HCT116 (cell line): ENCODE measurements at regions not wholly inside any gene's neighbourhood (a gene's known extent, or its start where the extent isn't known, plus 50 kb on each side); places are given as distances from the start of the nearest gene placed in this dataset.

Experiments
- ATAC-seq: fragments of 200-7000 bp; cut with Tn5 transposase; 2 replicates; pipeline ENCODE4 v1.9.1; 2020; ENCODE audit warnings: mild to moderate bottlenecking, moderate library complexity
- BruUV-seq: library from RNA; stranded (reverse); fragments of 400-500 nt; replicated peaks from 2 replicates; lab custom pipeline; 2021; lab: Mats Ljungman, UMichigan
- CTCF ChIA-PET: fragments of 300-600 bp; sonication (Branson Sonifier 250); formaldehyde crosslinking; loops from one replicate; lab custom pipeline; 2021; ENCODE audit warnings: antibody characterized with exemption; lab: Charles Lee
- POLR2A ChIA-PET: fragments of 300-600, 350-600 bp; sonication (Branson Sonifier 250); formaldehyde crosslinking; loops from one replicate; lab custom pipeline; 2021; ENCODE audit warnings: antibody characterized with exemption; lab: Charles Lee
- RAD21 ChIA-PET, 2 experiments: fragments of 300-600 bp; sonication (Branson Sonifier 250); formaldehyde crosslinking; loops; one replicate each; lab custom pipeline; 2023; ENCODE audit warnings: low total read pairs in 2 of 2; ENCODE audit not compliant: uncharacterized antibody in 2 of 2, unreplicated experiment in 2 of 2, low non-redundant PET in 1 of 2; lab: Charles Lee
- DNase-seq: peaks from one replicate; pipeline ENCODE4 v3.0.0-alpha.2; 2010; ENCODE audit warnings: low read depth, low spot score
- H2AFZ ChIP-seq: fragments of 200-600 bp; shearing (Covaris generic), sonication (generic); 2 replicates; pipeline ENCODE4 v1.6.1; 2017; ENCODE audit warnings: low read depth, mixed run types, mixed read lengths, antibody characterized with exemption, low read length; ENCODE audit not compliant: poor library complexity, severe bottlenecking
- H3K27ac ChIP-seq: 2 replicates; pipeline ENCODE4 v1.5.1; 2012; ENCODE audit warnings: low read depth, low read length
- H3K27me3 ChIP-seq: fragments of 200-600 bp; sonication (generic); 2 replicates; pipeline ENCODE4 v1.6.1; 2016; ENCODE audit warnings: mixed run types, low read length, mixed read lengths; ENCODE audit not compliant: insufficient read depth
- H3K36me3 ChIP-seq, 2 experiments: fragments of 200-500 bp in 1 of 2; fragments of 200-600 bp in 1 of 2; sonication (Bioruptor generic) in 1 of 2; sonication (generic) in 1 of 2; 2 replicates each; pipeline versions ENCODE4 v1.5.1 to v1.6.1; 2014 to 2016; ENCODE audit warnings: low read length in 2 of 2, inconsistent platforms in 1 of 2, mixed read lengths in 1 of 2, mixed run types in 1 of 2; ENCODE audit not compliant: insufficient read depth in 2 of 2, control insufficient read depth in 1 of 2
- H3K4me1 ChIP-seq, 2 experiments: fragments of 200-600 bp in 1 of 2; sonication (generic) in 1 of 2; 2 replicates each; pipeline versions ENCODE4 v1.5.1 to v1.6.1; 2012 to 2017; ENCODE audit warnings: low read length in 2 of 2, inconsistent platforms in 1 of 2, mild to moderate bottlenecking in 1 of 2, mixed read lengths in 1 of 2, mixed run types in 1 of 2, moderate library complexity in 1 of 2; ENCODE audit not compliant: insufficient read depth in 2 of 2, control insufficient read depth in 1 of 2
- H3K4me2 ChIP-seq: fragments of 200-600 bp; sonication (generic); 2 replicates; pipeline ENCODE4 v1.6.1; 2017; ENCODE audit warnings: mixed run types, low read length, mixed read lengths
- H3K4me3 ChIP-seq, 2 experiments: fragments of 200-600 bp in 1 of 2; sonication (generic) in 1 of 2; replicated peaks in 1 of 2; 2 replicates each; pipeline ENCODE4 v1.5.1; 2011 to 2016; ENCODE audit warnings: low read length in 2 of 2, control low read depth in 1 of 2, low read depth in 1 of 2, mild to moderate bottlenecking in 1 of 2, mixed read lengths in 1 of 2, mixed run types in 1 of 2
- H3K79me2 ChIP-seq: fragments of 200-600 bp; sonication (generic); 2 replicates; pipeline ENCODE4 v1.6.1; 2017; ENCODE audit warnings: mild to moderate bottlenecking, mixed run types, low read length, moderate library complexity, mixed read lengths; ENCODE audit not compliant: insufficient read depth
- H3K9ac ChIP-seq: fragments of 200-600 bp; sonication (generic); 2 replicates; pipeline ENCODE4 v1.6.1; 2016; ENCODE audit warnings: low read length, mixed read lengths
- H3K9me2 ChIP-seq: fragments of 200-600 bp; sonication (generic), shearing (Covaris generic); 2 replicates; pipeline ENCODE4 v1.6.1; 2017; ENCODE audit warnings: mixed run types, mild to moderate bottlenecking, moderate library complexity; ENCODE audit not compliant: insufficient read depth
- H3K9me3 ChIP-seq, 2 experiments: fragments of 200-500 bp in 1 of 2; fragments of 200-600 bp in 1 of 2; sonication (Bioruptor generic) in 1 of 2; sonication (generic) in 1 of 2; 2 replicates each; pipeline ENCODE4 v1.6.1; 2014 to 2017; ENCODE audit warnings: low read length in 2 of 2, mixed read lengths in 2 of 2, inconsistent platforms in 1 of 2, low read depth in 1 of 2, mild to moderate bottlenecking in 1 of 2, mixed run types in 1 of 2, moderate library complexity in 1 of 2; ENCODE audit not compliant: control insufficient read depth in 1 of 2, insufficient read depth in 1 of 2
- H4K20me1 ChIP-seq: fragments of 200-600 bp; sonication (generic), shearing (Covaris generic); 2 replicates; pipeline ENCODE4 v1.6.1; 2017; ENCODE audit warnings: mixed run types, mild to moderate bottlenecking, moderate library complexity; ENCODE audit not compliant: insufficient read depth
- ELF1 ChIP-seq: IDR thresholded peaks from 2 replicates; pipeline ENCODE4 v1.6.1; 2012; ENCODE audit warnings: low read depth, borderline replicate concordance
- FOSL1 ChIP-seq: IDR thresholded peaks from 2 replicates; pipeline ENCODE4 v1.6.1; 2012; ENCODE audit warnings: low read depth
- POLR2A ChIP-seq: IDR thresholded peaks from 2 replicates; pipeline ENCODE4 v1.7.0; 2011; ENCODE audit warnings: borderline replicate concordance; ENCODE audit not compliant: insufficient read depth, insufficient read length; ENCODE audit errors: extremely low read depth
- POLR2AphosphoS5 ChIP-seq: IDR thresholded peaks from 2 replicates; pipeline ENCODE4 v1.6.1; 2011; ENCODE audit warnings: mild to moderate bottlenecking, low read depth, low read length, moderate library complexity
- SIN3A ChIP-seq: IDR thresholded peaks from 2 replicates; pipeline ENCODE4 v1.6.1; 2012; ENCODE audit warnings: low read depth
- SRF ChIP-seq: IDR thresholded peaks from 2 replicates; pipeline ENCODE4 v1.6.1; 2012; ENCODE audit warnings: low read depth
- intact Hi-C: fragments of 100-400 bp; cut with micrococcal nuclease; formaldehyde crosslinking; loops from 2 replicates; pipeline ENCODE4 v1.10.0; 2022

GRCh38 chr3:3503411-3503810 lies 295.8 kb upstream of the LRRN1 start:
- POLR2A ChIA-PET = no interaction called here
- intact Hi-C loops = no loop called here
- no TSS peak for BruUV-seq

GRCh38 chr3:3499987-3500386 lies 299.2 kb upstream of the LRRN1 start:
- Histone ChIP-seq H3K9me3 (peaks cover 0 to 15% of the 10 kb centered on the region in 2 experiments; a peak in 2 of 4 replicates), H3K4me2 (no peak overlapping the region), H2AFZ (no peak overlapping the region), H4K20me1 (no peaks in the 10 kb centered on the region; the same call in 1 of the 2 replicates), H3K4me1 (no peaks in the 10 kb centered on the region), H3K79me2 (no peaks in the 10 kb centered on the region), H3K4me3 (no peak overlapping the region), H3K9ac (no peak overlapping the region), H3K27ac (no peak overlapping the region), H3K27me3 (no peaks in the 10 kb centered on the region), H3K9me2 (no peaks in the 10 kb centered on the region), H3K36me3 (no peaks in the 10 kb centered on the region)
- CTCF ChIA-PET = no interaction called here
- POLR2A ChIA-PET = no interaction called here
- TF ChIP-seq FOSL1 = no peak
- no peak for TF ChIP-seq SIN3A
- RAD21 ChIA-PET = no interaction called here
- ATAC-seq = no peak
- no TSS peak for BruUV-seq
- no peak for DNase-seq
- intact Hi-C loops = no loop called here

More at GRCh38 chr3:3503411-3503810, 295.8 kb upstream of the LRRN1 start:
- ChIA-PET RAD21 (no interaction called here), CTCF (no interaction called here)
- H3K27me3 ChIP-seq = no peaks in the 10 kb centered on the region
- H3K27ac ChIP-seq = no peak overlapping the region
- no peak for ATAC-seq
- H3K9me3 ChIP-seq = peaks cover 0 to 4% of the 10 kb centered on the region in 2 experiments; a peak in 2 of 4 replicates
- DNase-seq = no peak
- no peak for TF ChIP-seq SRF
- no peak for TF ChIP-seq POLR2AphosphoS5
- no peak for TF ChIP-seq ELF1
- TF ChIP-seq POLR2A = no peak
- no peak for TF ChIP-seq SIN3A
- H2AFZ ChIP-seq = no peak overlapping the region
- no peaks in the 10 kb centered on the region for H3K4me1 ChIP-seq
- no peaks in the 10 kb centered on the region for H3K79me2 ChIP-seq
- no peak overlapping the region for H3K4me2 ChIP-seq
- no peaks in the 10 kb centered on the region for H3K9me2 ChIP-seq
- no peak overlapping the region for H3K9ac ChIP-seq
- no peak overlapping the region for H3K4me3 ChIP-seq
- H4K20me1 ChIP-seq = no peaks in the 10 kb centered on the region
- no peaks in the 10 kb centered on the region for H3K36me3 ChIP-seq
